Heart right ventricle (tissue), 16 donors: ENCODE measurements at regions not wholly inside any gene's neighbourhood (a gene's known extent, or its start where the extent isn't known, plus 50 kb on each side); places are given as distances from the start of the nearest gene placed in this dataset.

Experiments
- ATAC-seq, 8 donors: fragments of 200-7000 bp; cut with Tn5 transposase; one replicate each; pipeline ENCODE4 v1.9.1; 2020; ENCODE audit warnings: mild to moderate bottlenecking in 8 of 8, moderate library complexity in 8 of 8, moderate number of reproducible peaks in 1 of 8
- DNase-seq, 2 donors: peaks; one replicate each; pipeline ENCODE4 v3.0.0-alpha.2; 2020
- H3K27ac ChIP-seq, 10 donors: fragments of 200-600 bp; sonication (generic) in 2 of 10; one replicate each; pipeline versions ENCODE4 v1.5.0 to v1.8.0; 2020 to 2022; ENCODE audit warnings: mild to moderate bottlenecking in 3 of 10
- H3K27me3 ChIP-seq, 7 donors: fragments of 200-600 bp; one replicate each; pipeline ENCODE4 v1.8.0; 2021 to 2022; ENCODE audit warnings: mild to moderate bottlenecking in 2 of 7
- H3K36me3 ChIP-seq, 9 donors: fragments of 200-600 bp; sonication (generic) in 1 of 9; one replicate each; pipeline versions ENCODE4 v1.5.0 to v1.8.0; 2020 to 2022; ENCODE audit warnings: mild to moderate bottlenecking in 2 of 9
- H3K4me1 ChIP-seq, 9 donors: fragments of 200-600 bp; sonication (generic) in 1 of 9; one replicate each; pipeline versions ENCODE4 v1.5.0 to v1.8.0; 2020 to 2022; ENCODE audit warnings: mild to moderate bottlenecking in 4 of 9
- H3K4me3 ChIP-seq, 10 donors: fragments of 200-600 bp; sonication (generic) in 2 of 10; one replicate each; pipeline versions ENCODE4 v1.5.0 to v1.8.0; 2020 to 2022; ENCODE audit warnings: mild to moderate bottlenecking in 7 of 10, moderate library complexity in 2 of 10
- H3K9me3 ChIP-seq, 11 donors: fragments of 200-600 bp in 10 of 11; sonication (generic) in 2 of 11; one replicate each; pipeline versions ENCODE4 v1.5.0 to v1.8.0; 2013 to 2022; ENCODE audit warnings: mild to moderate bottlenecking in 2 of 11, control low read depth in 1 of 11, moderate library complexity in 1 of 11
- WGBS, 2 donors: extraction: QIAGEN DNeasy Blood & Tissue Kit; methylation state at CpG; one replicate each; pipeline ENCODE4 v1.1.7; 2013; ENCODE audit warnings: inconsistent platforms in 1 of 2; 5-methylcytosine and 5-hydroxymethylcytosine counted together
- intact Hi-C, 10 donors: fragments of 100-400 bp; cut with DNase I; formaldehyde crosslinking; loops; one replicate each; pipeline versions ENCODE4 v1.11.1 to v1.14.2; 2022
- TF ChIP-seq, protein P1 (sequence below), 9 donors: fragments of 200-600 bp; sonication (generic) in 2 of 9; IDR thresholded peaks; one replicate each; pipeline versions ENCODE4 v1.5.0 to v1.8.0; 2021 to 2022; ENCODE audit warnings: antibody characterized with exemption in 9 of 9, mild to moderate bottlenecking in 5 of 9, moderate library complexity in 1 of 9
- donor health status: Arrhythmogenic right ventricular cardiomyopathy.
- donor health status: ischemic (EF 13 %, LVEDD 7.1; RV severe dilation, severe dysfunction).
- donor health status: healthy with polysubstance abuse.
- donor health status: DM: no; HTN: yes; CAD: no.
- donor health status: DM: no; HTN: no; CAD: no.
- donor health status: ischemic (EF 25% LVEDD 6.9; RV normal size, moderate dysfunction).
- donor health status: ischemic (EF 25% LVEDD 5.7; RV mildly dilated, moderate dysfunction).
- donor health status: healthy.
- donor health status: DM: yes; HTN: yes; CAD: no.
- donor health status: Ischemic cardiomyopathy.
- donor health status: ischemic (EF 35%, LVEDD 5.7; RV mildly dilated, moderate dysfunction).
- donor health status: nonischemic (EF 11% LVEDD 7.7; RV severe dilation, severe dysfunction).
- donor health status: DM: yes; HTN: yes; CAD: no.
- donor health status: PGD.
- donor health status: ischemic (EF 29% LVEDD 5.4; RV normal size, mild dysfunction).
- donor health status: nonischemic (EF 23%, LVEDD 6.1; RV moderate dilation, normal function).

DNA sequence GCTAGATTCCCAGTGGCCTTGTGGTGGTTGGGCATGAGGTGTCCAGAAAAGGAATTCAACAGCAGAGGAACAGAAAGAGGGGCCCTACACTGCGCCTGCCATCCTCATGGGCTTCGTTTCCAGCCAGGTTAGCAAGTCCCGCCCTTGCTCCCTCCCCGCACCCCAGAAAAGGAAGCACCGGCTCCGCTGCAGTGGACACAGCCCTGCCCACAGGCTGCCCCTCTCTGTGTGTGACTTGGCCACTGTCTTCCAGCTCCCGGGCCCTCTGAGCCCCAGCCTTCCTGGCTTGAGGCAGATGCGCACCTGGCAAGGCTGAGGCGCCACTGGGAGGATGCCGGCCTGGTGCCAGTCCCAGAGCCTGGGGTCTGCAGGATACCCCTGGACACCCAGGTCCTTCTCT, 305.0 kb upstream of the IRX4 start:
- ATAC-seq (no peak), DNase-seq (no peak)
- 85 to 87% methylated on average over 10 of the region's 10 CpGs for WGBS, 2 donors
- Histone ChIP-seq H3K4me1 (no peaks in the 10 kb centered on the region), H3K27ac (no peak overlapping the region), H3K4me3 (no peak overlapping the region), H3K36me3 (no peaks in the 10 kb centered on the region), H3K9me3 (no peaks in the 10 kb centered on the region), H3K27me3 (peaks cover 0 to 22% (median 5%) of the 10 kb centered on the region in 7 donors)
- TF ChIP-seq, protein P1, sequence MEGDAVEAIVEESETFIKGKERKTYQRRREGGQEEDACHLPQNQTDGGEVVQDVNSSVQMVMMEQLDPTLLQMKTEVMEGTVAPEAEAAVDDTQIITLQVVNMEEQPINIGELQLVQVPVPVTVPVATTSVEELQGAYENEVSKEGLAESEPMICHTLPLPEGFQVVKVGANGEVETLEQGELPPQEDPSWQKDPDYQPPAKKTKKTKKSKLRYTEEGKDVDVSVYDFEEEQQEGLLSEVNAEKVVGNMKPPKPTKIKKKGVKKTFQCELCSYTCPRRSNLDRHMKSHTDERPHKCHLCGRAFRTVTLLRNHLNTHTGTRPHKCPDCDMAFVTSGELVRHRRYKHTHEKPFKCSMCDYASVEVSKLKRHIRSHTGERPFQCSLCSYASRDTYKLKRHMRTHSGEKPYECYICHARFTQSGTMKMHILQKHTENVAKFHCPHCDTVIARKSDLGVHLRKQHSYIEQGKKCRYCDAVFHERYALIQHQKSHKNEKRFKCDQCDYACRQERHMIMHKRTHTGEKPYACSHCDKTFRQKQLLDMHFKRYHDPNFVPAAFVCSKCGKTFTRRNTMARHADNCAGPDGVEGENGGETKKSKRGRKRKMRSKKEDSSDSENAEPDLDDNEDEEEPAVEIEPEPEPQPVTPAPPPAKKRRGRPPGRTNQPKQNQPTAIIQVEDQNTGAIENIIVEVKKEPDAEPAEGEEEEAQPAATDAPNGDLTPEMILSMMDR (IDR thresholded peaks at IDR 0.05), result no peak
- intact Hi-C loops, result no loop called here

DNA sequence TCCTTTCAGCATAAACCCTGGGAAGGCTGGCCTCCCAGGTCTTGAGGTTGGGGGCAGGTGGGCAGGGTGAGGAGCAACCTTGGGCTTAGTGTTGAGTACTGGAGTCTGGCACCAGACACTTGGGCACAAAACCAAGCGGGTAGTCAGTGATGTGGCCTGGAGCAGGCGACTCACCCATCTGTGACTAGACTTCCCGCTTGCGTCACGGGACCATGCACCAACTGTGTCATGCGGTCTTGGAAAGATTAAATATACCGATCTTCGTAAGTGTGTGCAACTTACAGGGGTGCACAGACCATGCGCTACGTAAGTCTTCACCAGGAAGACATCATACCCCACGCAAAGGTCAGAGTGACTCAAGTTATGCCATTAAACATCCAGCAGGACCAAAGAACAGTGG, 304.4 kb upstream of the IRX4 start:
- no peak overlapping the region for H3K27ac ChIP-seq
- H3K4me1 ChIP-seq, result no peaks in the 10 kb centered on the region
- H3K4me3 ChIP-seq, result no peak overlapping the region
- peaks cover 0 to 22% (median 5%) of the 10 kb centered on the region in 7 donors for H3K27me3 ChIP-seq
- H3K36me3 ChIP-seq, result no peaks in the 10 kb centered on the region
- ATAC-seq, result no peak
- TF ChIP-seq, protein P1 (IDR thresholded peaks at IDR 0.05), result no peak
- 95 to 96% methylated on average over 11 of the region's 11 CpGs for WGBS, 2 donors
- no peaks in the 10 kb centered on the region for H3K9me3 ChIP-seq
- intact Hi-C loops, result no loop called here
- DNase-seq, result no peak

DNA sequence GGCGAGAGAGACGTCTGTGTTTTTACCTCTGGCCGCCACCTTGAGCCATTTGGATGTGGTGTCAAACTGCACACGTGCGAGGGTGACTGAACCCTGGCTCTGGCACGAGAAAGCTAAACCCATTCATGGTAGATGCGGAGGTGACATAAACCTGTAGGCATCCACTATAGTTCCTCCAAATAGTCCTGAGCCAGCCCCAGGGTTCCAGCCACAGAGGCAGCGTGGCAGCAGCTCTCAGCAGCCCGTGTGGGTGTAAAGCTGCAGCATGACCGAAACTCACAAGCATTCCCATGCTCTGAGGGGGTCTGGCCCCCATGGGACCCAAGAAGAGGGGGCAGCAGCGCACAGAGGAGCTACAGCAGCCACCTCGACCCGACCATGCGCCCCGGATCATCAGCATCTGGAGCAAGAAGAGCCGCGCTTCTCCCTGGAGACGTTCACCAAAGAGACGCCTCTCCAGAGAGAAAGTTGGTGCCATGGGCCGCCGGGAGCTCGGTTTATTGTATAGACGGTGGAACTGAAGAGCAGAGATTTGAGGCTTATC, 303.8 kb upstream of the IRX4 start:
- Histone ChIP-seq H3K9me3 (no peaks in the 10 kb centered on the region), H3K4me1 (no peaks in the 10 kb centered on the region), H3K27ac (no peak overlapping the region), H3K4me3 (no peak overlapping the region), H3K36me3 (no peaks in the 10 kb centered on the region), H3K27me3 (peaks cover 0 to 22% (median 5%) of the 10 kb centered on the region in 7 donors)
- WGBS, 2 donors, result 85 to 87% methylated on average over 23 of the region's 23 CpGs
- ATAC-seq, result no peak
- TF ChIP-seq, protein P1 (IDR thresholded peaks at IDR 0.05), result no peak
- intact Hi-C loops, result no loop called here
- no peak for DNase-seq

DNA sequence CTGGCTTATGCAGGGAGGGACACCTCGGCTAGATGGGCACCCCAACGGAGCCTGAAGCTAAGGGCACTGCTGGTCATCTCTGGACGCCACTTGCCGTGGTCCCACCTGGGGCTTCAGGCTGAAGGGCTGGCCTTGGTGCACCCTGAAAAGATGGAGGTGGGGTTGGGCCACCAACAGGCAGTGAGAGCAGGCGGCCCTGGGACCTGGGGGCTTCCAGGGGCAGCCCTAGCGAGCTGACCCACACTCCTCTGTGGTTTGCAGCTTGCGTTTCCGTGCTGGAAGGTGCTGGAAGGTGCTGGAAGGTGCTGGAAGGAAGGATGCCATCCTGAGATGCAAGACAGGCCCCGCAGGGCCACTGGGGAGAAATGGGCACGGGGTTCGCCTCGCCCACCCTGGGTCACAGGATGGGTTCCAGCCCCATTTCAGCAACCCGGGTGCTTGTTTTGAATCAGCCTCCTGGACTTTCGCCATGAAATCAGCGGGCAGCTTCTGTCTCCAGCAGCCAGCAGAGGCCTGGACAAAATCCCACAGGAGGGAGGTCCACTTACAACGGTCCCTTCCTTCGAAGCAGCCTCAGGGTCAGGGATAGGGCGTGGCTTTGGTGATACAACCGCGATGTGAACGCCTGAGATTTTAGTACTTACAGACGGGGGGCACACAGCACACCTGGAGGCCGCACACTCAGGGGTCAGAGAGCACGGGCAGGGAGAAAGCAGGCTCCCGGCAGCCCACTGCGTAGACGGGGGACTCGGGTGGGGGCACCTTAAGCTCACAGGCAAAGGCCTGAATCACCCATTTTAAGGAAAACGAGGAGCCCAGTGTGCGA, 303.1 kb upstream of the IRX4 start:
- intact Hi-C loops, result no loop called here
- DNase-seq (no peak), ATAC-seq (no peak)
- Histone ChIP-seq H3K36me3 (no peaks in the 10 kb centered on the region), H3K4me1 (no peaks in the 10 kb centered on the region), H3K27ac (no peak overlapping the region), H3K27me3 (peaks cover 0 to 15% (median 4%) of the 10 kb centered on the region in 7 donors), H3K9me3 (no peaks in the 10 kb centered on the region), H3K4me3 (no peak overlapping the region)
- TF ChIP-seq, protein P1 (IDR thresholded peaks at IDR 0.05), result no peak
- 84% methylated on average over 30 of the region's 30 CpGs for WGBS, 2 donors
